Ishikawa (cell line): ENCODE measurements at regions not wholly inside any gene's neighbourhood (a gene's known extent, or its start where the extent isn't known, plus 50 kb on each side); places are given as distances from the start of the nearest gene placed in this dataset.

Experiments
- CEBPB ChIP-seq: IDR thresholded peaks from 2 replicates; pipeline ENCODE4 v1.6.1; 2012
- CREB1 ChIP-seq: IDR thresholded peaks from 2 replicates; pipeline ENCODE4 v1.6.1; 2012; ENCODE audit warnings: low read depth
- EGR1 ChIP-seq: IDR thresholded peaks from 2 replicates; pipeline ENCODE4 v1.6.1; 2012
- EP300 ChIP-seq: IDR thresholded peaks from 2 replicates; pipeline ENCODE4 v1.6.1; 2012; ENCODE audit warnings: borderline replicate concordance
- FOXM1 ChIP-seq: IDR thresholded peaks from 2 replicates; pipeline ENCODE4 v1.6.1; 2012; ENCODE audit warnings: low read depth, borderline replicate concordance
- MAX ChIP-seq: IDR thresholded peaks from 2 replicates; pipeline ENCODE4 v1.6.1; 2012
- NFIC ChIP-seq: IDR thresholded peaks from 2 replicates; pipeline ENCODE4 v1.6.1; 2012
- RAD21 ChIP-seq: IDR thresholded peaks from 2 replicates; pipeline ENCODE4 v1.6.1; 2012; ENCODE audit warnings: low read depth
- TAF1 ChIP-seq: IDR thresholded peaks from 2 replicates; pipeline ENCODE4 v1.6.1; 2012; ENCODE audit warnings: low read depth, mild to moderate bottlenecking
- TCF12 ChIP-seq: IDR thresholded peaks from 2 replicates; pipeline ENCODE4 v1.6.1; 2012; ENCODE audit warnings: low read depth
- TEAD4 ChIP-seq: IDR thresholded peaks from 2 replicates; pipeline ENCODE4 v1.6.1; 2012
- USF1 ChIP-seq: IDR thresholded peaks from 2 replicates; pipeline ENCODE4 v1.6.1; 2012
- YY1 ChIP-seq: IDR thresholded peaks from 2 replicates; pipeline ENCODE4 v1.6.1; 2012; ENCODE audit warnings: low read depth
- ZBTB7A ChIP-seq: IDR thresholded peaks from 2 replicates; pipeline ENCODE4 v1.6.1; 2012; ENCODE audit warnings: low read depth
- TF ChIP-seq, protein P1 (sequence below): IDR thresholded peaks from 2 replicates; pipeline ENCODE4 v1.6.1; 2012; ENCODE audit warnings: low read depth, mild to moderate bottlenecking

DNA sequence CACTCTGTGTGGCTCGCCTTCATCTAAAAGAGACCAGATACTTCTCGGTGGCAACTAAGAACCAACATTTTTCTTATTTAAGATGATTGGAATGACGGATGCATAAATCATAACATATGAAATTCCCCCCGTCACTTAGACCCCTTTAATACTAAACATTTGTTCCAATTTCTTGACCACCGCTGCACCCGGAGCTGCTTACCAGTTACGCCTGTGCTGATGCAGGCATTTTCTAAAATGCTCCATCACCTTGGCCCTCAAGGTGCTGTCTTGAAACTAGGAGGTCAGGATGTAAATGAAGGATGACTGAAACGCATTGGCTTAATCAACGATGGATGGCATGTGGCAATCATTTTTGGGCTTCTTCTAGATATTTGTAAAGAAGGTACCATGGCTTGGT, 130.0 kb downstream of the CPZ start:
- no peak for TF ChIP-seq MAX
- no peak for TF ChIP-seq CREB1
- TF ChIP-seq, protein P1, sequence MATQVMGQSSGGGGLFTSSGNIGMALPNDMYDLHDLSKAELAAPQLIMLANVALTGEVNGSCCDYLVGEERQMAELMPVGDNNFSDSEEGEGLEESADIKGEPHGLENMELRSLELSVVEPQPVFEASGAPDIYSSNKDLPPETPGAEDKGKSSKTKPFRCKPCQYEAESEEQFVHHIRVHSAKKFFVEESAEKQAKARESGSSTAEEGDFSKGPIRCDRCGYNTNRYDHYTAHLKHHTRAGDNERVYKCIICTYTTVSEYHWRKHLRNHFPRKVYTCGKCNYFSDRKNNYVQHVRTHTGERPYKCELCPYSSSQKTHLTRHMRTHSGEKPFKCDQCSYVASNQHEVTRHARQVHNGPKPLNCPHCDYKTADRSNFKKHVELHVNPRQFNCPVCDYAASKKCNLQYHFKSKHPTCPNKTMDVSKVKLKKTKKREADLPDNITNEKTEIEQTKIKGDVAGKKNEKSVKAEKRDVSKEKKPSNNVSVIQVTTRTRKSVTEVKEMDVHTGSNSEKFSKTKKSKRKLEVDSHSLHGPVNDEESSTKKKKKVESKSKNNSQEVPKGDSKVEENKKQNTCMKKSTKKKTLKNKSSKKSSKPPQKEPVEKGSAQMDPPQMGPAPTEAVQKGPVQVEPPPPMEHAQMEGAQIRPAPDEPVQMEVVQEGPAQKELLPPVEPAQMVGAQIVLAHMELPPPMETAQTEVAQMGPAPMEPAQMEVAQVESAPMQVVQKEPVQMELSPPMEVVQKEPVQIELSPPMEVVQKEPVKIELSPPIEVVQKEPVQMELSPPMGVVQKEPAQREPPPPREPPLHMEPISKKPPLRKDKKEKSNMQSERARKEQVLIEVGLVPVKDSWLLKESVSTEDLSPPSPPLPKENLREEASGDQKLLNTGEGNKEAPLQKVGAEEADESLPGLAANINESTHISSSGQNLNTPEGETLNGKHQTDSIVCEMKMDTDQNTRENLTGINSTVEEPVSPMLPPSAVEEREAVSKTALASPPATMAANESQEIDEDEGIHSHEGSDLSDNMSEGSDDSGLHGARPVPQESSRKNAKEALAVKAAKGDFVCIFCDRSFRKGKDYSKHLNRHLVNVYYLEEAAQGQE: no peak
- no peak for TF ChIP-seq NFIC
- TF ChIP-seq TAF1: no peak
- TF ChIP-seq USF1: no peak
- TF ChIP-seq FOXM1: no peak
- TF ChIP-seq EP300: no peak
- no peak for TF ChIP-seq RAD21
- no peak for TF ChIP-seq CEBPB
- no peak for TF ChIP-seq EGR1
- TF ChIP-seq ZBTB7A: no peak
- TF ChIP-seq TCF12: no peak
- no peak for TF ChIP-seq TEAD4
- no peak for TF ChIP-seq YY1

- TF ChIP-seq EGR1: no peak
- TF ChIP-seq CEBPB: no peak
- TF ChIP-seq TCF12: no peak
- no peak for TF ChIP-seq USF1
- no peak for TF ChIP-seq YY1
- TF ChIP-seq TAF1: no peak
- no peak for TF ChIP-seq MAX
- TF ChIP-seq, protein P1: no peak
- no peak for TF ChIP-seq FOXM1
- TF ChIP-seq NFIC: no peak
- TF ChIP-seq CREB1: no peak
- no peak for TF ChIP-seq TEAD4
- no peak for TF ChIP-seq RAD21
- no peak for TF ChIP-seq EP300
- TF ChIP-seq ZBTB7A: no peak
Observed at GRCh38 chr4:8721621-8722020, 129.1 kb downstream of the CPZ start.

GRCh38 chr4:8719421-8719820, 126.9 kb downstream of the CPZ start:
- TF ChIP-seq RAD21 (no peak), NFIC (no peak), CREB1 (no peak), USF1 (no peak), TCF12 (no peak), TAF1 (no peak), ZBTB7A (no peak), EGR1 (no peak), MAX (no peak)

GRCh38 chr4:8710946-8711345, 118.4 kb downstream of the CPZ start:
- TF ChIP-seq CEBPB (no peak), TCF12 (no peak), NFIC (no peak), FOXM1 (no peak), RAD21 (no peak)

- no peak for TF ChIP-seq CREB1
- TF ChIP-seq MAX: no peak
- no peak for TF ChIP-seq USF1
- TF ChIP-seq TCF12: no peak
- TF ChIP-seq TAF1: no peak
- TF ChIP-seq FOXM1: no peak
- TF ChIP-seq ZBTB7A: no peak
- TF ChIP-seq RAD21: no peak
Observed at GRCh38 chr4:8710416-8710815, 117.9 kb downstream of the CPZ start.
